ENCODE measurements at regions not wholly inside any gene's neighbourhood (a gene's known extent, or its start where the extent isn't known, plus 50 kb on each side); places are given as distances from the start of the nearest gene placed in this dataset.

GRCh38 chr5:123294544-123294943, 128.7 kb downstream of the CEP120 start:
- ChIA-PET CTCF (no interaction called here), POLR2A (no interaction called here)
- TF ChIP-seq, protein P1, sequence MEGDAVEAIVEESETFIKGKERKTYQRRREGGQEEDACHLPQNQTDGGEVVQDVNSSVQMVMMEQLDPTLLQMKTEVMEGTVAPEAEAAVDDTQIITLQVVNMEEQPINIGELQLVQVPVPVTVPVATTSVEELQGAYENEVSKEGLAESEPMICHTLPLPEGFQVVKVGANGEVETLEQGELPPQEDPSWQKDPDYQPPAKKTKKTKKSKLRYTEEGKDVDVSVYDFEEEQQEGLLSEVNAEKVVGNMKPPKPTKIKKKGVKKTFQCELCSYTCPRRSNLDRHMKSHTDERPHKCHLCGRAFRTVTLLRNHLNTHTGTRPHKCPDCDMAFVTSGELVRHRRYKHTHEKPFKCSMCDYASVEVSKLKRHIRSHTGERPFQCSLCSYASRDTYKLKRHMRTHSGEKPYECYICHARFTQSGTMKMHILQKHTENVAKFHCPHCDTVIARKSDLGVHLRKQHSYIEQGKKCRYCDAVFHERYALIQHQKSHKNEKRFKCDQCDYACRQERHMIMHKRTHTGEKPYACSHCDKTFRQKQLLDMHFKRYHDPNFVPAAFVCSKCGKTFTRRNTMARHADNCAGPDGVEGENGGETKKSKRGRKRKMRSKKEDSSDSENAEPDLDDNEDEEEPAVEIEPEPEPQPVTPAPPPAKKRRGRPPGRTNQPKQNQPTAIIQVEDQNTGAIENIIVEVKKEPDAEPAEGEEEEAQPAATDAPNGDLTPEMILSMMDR (IDR thresholded peaks at IDR 0.05): no peak
- Mint-ChIP-seq H3K4me1 (no peaks in the 10 kb centered on the region), H3K36me3 (ENCODE audit: low read depth) (no peaks in the 10 kb centered on the region), H3K9me3 (peaks cover 4% of the 10 kb centered on the region), H3K27ac (no peak overlapping the region), H3K4me3 (no peak overlapping the region), H3K27me3 (peaks cover 16% of the 10 kb centered on the region)
- DNase-seq: no peak
- intact Hi-C loops (cut with micrococcal nuclease): no loop called here
- ATAC-seq (ENCODE audit: low read depth): no peak

GRCh38 chr5:123289210-123289609, 134.0 kb downstream of the CEP120 start:
- Mint-ChIP-seq H3K4me3 (no peak overlapping the region), H3K9me3 (no peaks in the 10 kb centered on the region), H3K4me1 (no peaks in the 10 kb centered on the region), H3K27me3 (peaks cover 34% of the 10 kb centered on the region), H3K36me3 (ENCODE audit: low read depth) (no peaks in the 10 kb centered on the region), H3K27ac (no peak overlapping the region)
- intact Hi-C loops (cut with micrococcal nuclease): no loop called here
- TF ChIP-seq, protein P1 (IDR thresholded peaks at IDR 0.05): no peak
- ChIA-PET POLR2A (no interaction called here), CTCF (no interaction called here)
- no peak for DNase-seq
- no peak for ATAC-seq (ENCODE audit: low read depth)

GRCh38 chr5:123287881-123288280, 135.3 kb downstream of the CEP120 start:
- no peaks in the 10 kb centered on the region for H3K36me3 Mint-ChIP-seq (ENCODE audit: low read depth)
- no peak for ATAC-seq (ENCODE audit: low read depth)
- ChIA-PET CTCF (no interaction called here), POLR2A (no interaction called here)
- peaks cover 42% of the 10 kb centered on the region for H3K27me3 Mint-ChIP-seq
- TF ChIP-seq, protein P1 (IDR thresholded peaks at IDR 0.05): no peak
- no peaks in the 10 kb centered on the region for H3K4me1 Mint-ChIP-seq
- H3K9me3 Mint-ChIP-seq: no peaks in the 10 kb centered on the region
- intact Hi-C loops (cut with micrococcal nuclease): no loop called here
- H3K4me3 Mint-ChIP-seq: no peak overlapping the region
- DNase-seq: no peak
- H3K27ac Mint-ChIP-seq: no peak overlapping the region

GRCh38 chr5:123286891-123287290, 136.3 kb downstream of the CEP120 start:
- no peak overlapping the region for H3K27ac Mint-ChIP-seq

GRCh38 chr5:123285122-123286023, 137.8 kb downstream of the CEP120 start:
- TF ChIP-seq, protein P1 (IDR thresholded peaks at IDR 0.05): no peak
- intact Hi-C loops (cut with micrococcal nuclease): no loop called here
- ATAC-seq (ENCODE audit: low read depth): no peak
- ChIA-PET CTCF (no interaction called here), POLR2A (no interaction called here)
- DNase-seq: no peak
- Mint-ChIP-seq H3K4me1 (no peaks in the 10 kb centered on the region), H3K27me3 (peaks cover 46% of the 10 kb centered on the region), H3K36me3 (ENCODE audit: low read depth) (no peaks in the 10 kb centered on the region), H3K4me3 (no peak overlapping the region), H3K27ac (no peak overlapping the region), H3K9me3 (peaks cover 2% of the 10 kb centered on the region)

More at GRCh38 chr5:123286891-123287290, 136.3 kb downstream of the CEP120 start:
- ATAC-seq (ENCODE audit: low read depth) (no peak), DNase-seq (no peak)
- TF ChIP-seq, protein P1 (IDR thresholded peaks at IDR 0.05): no peak
- H3K9me3 Mint-ChIP-seq: no peaks in the 10 kb centered on the region
- POLR2A ChIA-PET: no interaction called here
- H3K4me1 Mint-ChIP-seq: no peaks in the 10 kb centered on the region
- intact Hi-C loops (cut with micrococcal nuclease): no loop called here
- no peaks in the 10 kb centered on the region for H3K36me3 Mint-ChIP-seq (ENCODE audit: low read depth)
- no peak overlapping the region for H3K4me3 Mint-ChIP-seq
- peaks cover 48% of the 10 kb centered on the region for H3K27me3 Mint-ChIP-seq
- CTCF ChIA-PET: no interaction called here

Data from activated B cell treated with CpG ODN at 0.5 μM for 24 hours (primary cell).